ENCODE measurements at regions not wholly inside any gene's neighbourhood (a gene's known extent, or its start where the extent isn't known, plus 50 kb on each side); places are given as distances from the start of the nearest gene placed in this dataset.

DNA sequence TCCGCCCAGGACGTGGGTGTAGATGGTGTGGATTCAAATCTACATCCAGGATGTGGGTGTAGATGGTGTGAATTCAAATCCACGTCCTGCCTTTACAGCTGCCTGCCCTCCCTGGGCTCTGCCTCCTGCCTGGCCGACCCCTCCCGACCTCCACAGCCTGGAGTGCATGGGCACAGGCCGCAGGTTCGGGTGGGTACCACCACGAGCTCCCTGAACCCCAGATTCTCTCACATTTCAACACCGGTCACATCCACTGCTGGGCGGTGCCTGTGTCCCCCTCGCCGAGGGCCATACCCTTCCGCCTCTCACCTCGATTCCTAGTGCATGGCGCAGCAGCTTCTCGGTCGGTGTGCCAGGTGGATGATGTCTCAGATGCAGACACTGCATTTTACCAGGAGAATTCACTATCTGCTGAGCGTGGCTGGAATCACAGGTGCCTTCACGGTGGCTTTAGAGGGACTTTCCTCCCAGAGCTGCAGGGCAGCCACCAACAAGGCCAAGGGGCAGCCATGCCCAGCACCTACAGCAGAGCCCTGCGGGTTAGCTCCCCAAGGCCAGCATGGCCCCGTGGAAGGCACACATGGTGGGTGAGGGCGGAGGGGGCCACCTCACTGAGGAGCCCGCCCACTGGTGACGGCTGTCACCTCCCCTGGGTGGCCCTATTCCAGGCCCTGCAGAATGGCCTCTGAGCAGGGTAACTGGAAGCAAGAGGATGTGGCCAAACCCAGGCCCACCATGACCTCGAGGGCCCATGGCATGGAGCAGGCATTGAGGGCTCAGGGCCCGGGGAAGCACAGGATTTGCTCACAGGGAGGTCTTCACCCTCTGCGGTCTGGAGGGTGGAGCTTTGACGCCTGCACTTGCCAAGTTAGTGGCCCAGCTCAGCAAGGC is 638.5 kb downstream of the TBC1D22A start:
- TF ChIP-seq, protein P1, sequence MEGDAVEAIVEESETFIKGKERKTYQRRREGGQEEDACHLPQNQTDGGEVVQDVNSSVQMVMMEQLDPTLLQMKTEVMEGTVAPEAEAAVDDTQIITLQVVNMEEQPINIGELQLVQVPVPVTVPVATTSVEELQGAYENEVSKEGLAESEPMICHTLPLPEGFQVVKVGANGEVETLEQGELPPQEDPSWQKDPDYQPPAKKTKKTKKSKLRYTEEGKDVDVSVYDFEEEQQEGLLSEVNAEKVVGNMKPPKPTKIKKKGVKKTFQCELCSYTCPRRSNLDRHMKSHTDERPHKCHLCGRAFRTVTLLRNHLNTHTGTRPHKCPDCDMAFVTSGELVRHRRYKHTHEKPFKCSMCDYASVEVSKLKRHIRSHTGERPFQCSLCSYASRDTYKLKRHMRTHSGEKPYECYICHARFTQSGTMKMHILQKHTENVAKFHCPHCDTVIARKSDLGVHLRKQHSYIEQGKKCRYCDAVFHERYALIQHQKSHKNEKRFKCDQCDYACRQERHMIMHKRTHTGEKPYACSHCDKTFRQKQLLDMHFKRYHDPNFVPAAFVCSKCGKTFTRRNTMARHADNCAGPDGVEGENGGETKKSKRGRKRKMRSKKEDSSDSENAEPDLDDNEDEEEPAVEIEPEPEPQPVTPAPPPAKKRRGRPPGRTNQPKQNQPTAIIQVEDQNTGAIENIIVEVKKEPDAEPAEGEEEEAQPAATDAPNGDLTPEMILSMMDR (IDR thresholded peaks at IDR 0.05) = no peak
- TF ChIP-seq EP300 (IDR thresholded peaks at IDR 0.05) = no peak
- TF ChIP-seq POLR2A (IDR thresholded peaks at IDR 0.05) = no peak

Measured in tibial nerve (tissue), 4 donors.